Smooth muscle cell (in vitro differentiated cells): ENCODE measurements at regions not wholly inside any gene's neighbourhood (a gene's known extent, or its start where the extent isn't known, plus 50 kb on each side); places are given as distances from the start of the nearest gene placed in this dataset.

Experiments
- DNase-seq: peaks from one replicate; lab custom pipeline; 2025; ENCODE audit not compliant: unreplicated experiment; lab: John Stamatoyannopoulos, UW
- H2AFZ ChIP-seq: fragments of 200-600 bp; sonication (generic); 2 replicates; pipeline ENCODE4 v1.6.0; 2016; ENCODE audit warnings: antibody characterized with exemption, low read depth, mild to moderate bottlenecking
- H3F3A ChIP-seq: fragments of 200-600 bp; sonication (generic); 2 replicates; pipeline ENCODE4 v1.6.0; 2017; ENCODE audit warnings: antibody characterized with exemption, low read depth
- H3K27ac ChIP-seq: fragments of 200-600 bp; sonication (generic); 2 replicates; pipeline ENCODE4 v1.5.1; 2016; ENCODE audit warnings: low read depth, mild to moderate bottlenecking
- H3K27me3 ChIP-seq: fragments of 200-600 bp; sonication (generic); 2 replicates; pipeline ENCODE4 v1.6.1; 2016; ENCODE audit warnings: low read depth, mild to moderate bottlenecking
- H3K36me3 ChIP-seq: fragments of 200-600 bp; sonication (generic); 2 replicates; pipeline ENCODE4 v1.5.1; 2016; ENCODE audit warnings: low read depth
- H3K4me1 ChIP-seq: fragments of 200-600 bp; sonication (generic); 2 replicates; pipeline ENCODE4 v1.5.1; 2016; ENCODE audit warnings: low read depth
- H3K4me2 ChIP-seq: fragments of 200-600 bp; sonication (generic); 2 replicates; pipeline ENCODE4 v1.6.0; 2016; ENCODE audit warnings: mild to moderate bottlenecking
- H3K4me3 ChIP-seq: fragments of 200-600 bp; sonication (generic); 2 replicates; pipeline ENCODE4 v1.5.1; 2016; ENCODE audit warnings: mild to moderate bottlenecking
- H3K79me2 ChIP-seq: fragments of 200-600 bp; sonication (generic); 2 replicates; pipeline ENCODE4 v1.6.0; 2016; ENCODE audit warnings: low read depth, mild to moderate bottlenecking
- H3K9ac ChIP-seq: fragments of 200-600 bp; sonication (generic); 2 replicates; pipeline ENCODE4 v1.6.0; 2016; ENCODE audit warnings: low read depth
- H3K9me3 ChIP-seq: fragments of 200-600 bp; sonication (generic); replicated peaks from 2 replicates; pipeline ENCODE4 v1.5.1; 2016; ENCODE audit warnings: low read depth
- H4K20me1 ChIP-seq: fragments of 200-600 bp; sonication (generic); 2 replicates; pipeline ENCODE4 v1.6.0; 2016; ENCODE audit warnings: low read depth
- CTCF ChIP-seq: fragments of 200-600 bp; sonication (generic); IDR thresholded peaks from 2 replicates; pipeline ENCODE4 v1.5.1; 2017; ENCODE audit warnings: borderline replicate concordance, mild to moderate bottlenecking, antibody characterized with exemption; ENCODE audit not compliant: insufficient read depth, poor library complexity, severe bottlenecking
- WGBS: methylation state at CpG from one replicate; pipeline ENCODE4 v1.1.7; 2016; ENCODE audit warnings: low lambda C conversion rate; 5-methylcytosine and 5-hydroxymethylcytosine counted together

- no peaks in the 10 kb centered on the region for H3F3A ChIP-seq
- peaks cover 9% of the 10 kb centered on the region for H3K27me3 ChIP-seq
- H3K27ac ChIP-seq, result no peak overlapping the region
- H3K79me2 ChIP-seq, result no peaks in the 10 kb centered on the region
- H3K4me3 ChIP-seq, result no peak overlapping the region
- H3K4me1 ChIP-seq, result no peaks in the 10 kb centered on the region
- WGBS, result 60% methylated on average over 14 of the region's 14 CpGs
- H4K20me1 ChIP-seq, result no peaks in the 10 kb centered on the region
- H3K9me3 ChIP-seq, result no peaks in the 10 kb centered on the region
- no peak overlapping the region for H2AFZ ChIP-seq
- no peak for DNase-seq
- no peak overlapping the region for H3K4me2 ChIP-seq
- TF ChIP-seq CTCF, result no peak
- no peaks in the 10 kb centered on the region for H3K36me3 ChIP-seq
- no peak overlapping the region for H3K9ac ChIP-seq
These were observed 208.7 kb downstream of the RBM19 start for GRCh38 chr12:113757221-113758002.

GRCh38 chr12:113756609-113757008, 209.5 kb downstream of the RBM19 start:
- no peak for DNase-seq
- Histone ChIP-seq H3K79me2 (no peaks in the 10 kb centered on the region), H3K9ac (no peak overlapping the region), H3K4me1 (no peaks in the 10 kb centered on the region), H3K27me3 (peaks cover 6% of the 10 kb centered on the region), H2AFZ (no peak overlapping the region), H3F3A (no peaks in the 10 kb centered on the region), H3K36me3 (no peaks in the 10 kb centered on the region), H3K4me3 (no peak overlapping the region), H3K27ac (no peak overlapping the region), H4K20me1 (no peaks in the 10 kb centered on the region), H3K4me2 (no peak overlapping the region), H3K9me3 (no peaks in the 10 kb centered on the region)
- WGBS, result 63% methylated on average over 4 of the region's 4 CpGs
- TF ChIP-seq CTCF, result no peak

GRCh38 chr12:113755098-113755497, 211.0 kb downstream of the RBM19 start:
- no peak overlapping the region for H2AFZ ChIP-seq
- peaks cover 5% of the 10 kb centered on the region for H3K27me3 ChIP-seq
- H3K79me2 ChIP-seq, result no peaks in the 10 kb centered on the region
- no peaks in the 10 kb centered on the region for H4K20me1 ChIP-seq
- 90% methylated on average over 5 of the region's 5 CpGs for WGBS
- H3K9ac ChIP-seq, result no peak overlapping the region
- H3K27ac ChIP-seq, result no peak overlapping the region
- TF ChIP-seq CTCF, result no peak
- no peaks in the 10 kb centered on the region for H3K9me3 ChIP-seq
- no peak overlapping the region for H3K4me3 ChIP-seq
- H3K4me2 ChIP-seq, result no peak overlapping the region
- no peaks in the 10 kb centered on the region for H3F3A ChIP-seq
- no peaks in the 10 kb centered on the region for H3K36me3 ChIP-seq
- no peak for DNase-seq
- H3K4me1 ChIP-seq, result no peaks in the 10 kb centered on the region

- no peaks in the 10 kb centered on the region for H3F3A ChIP-seq
- no peak overlapping the region for H3K27ac ChIP-seq
- H4K20me1 ChIP-seq, result no peaks in the 10 kb centered on the region
- no peak overlapping the region for H2AFZ ChIP-seq
- H3K27me3 ChIP-seq, result peaks cover 31% of the 10 kb centered on the region
- H3K9ac ChIP-seq, result no peak overlapping the region
- H3K79me2 ChIP-seq, result no peaks in the 10 kb centered on the region
- no peak overlapping the region for H3K4me2 ChIP-seq
- 94% methylated on average over 2 of the region's 2 CpGs for WGBS
- no peaks in the 10 kb centered on the region for H3K9me3 ChIP-seq
- H3K4me3 ChIP-seq, result no peak overlapping the region
- no peak for DNase-seq
- TF ChIP-seq CTCF, result no peak
- no peaks in the 10 kb centered on the region for H3K4me1 ChIP-seq
- H3K36me3 ChIP-seq, result no peaks in the 10 kb centered on the region
These were observed 214.6 kb downstream of the RBM19 start for GRCh38 chr12:113751513-113751912.
